Endothelial cell of umbilical vein (primary cell): ENCODE measurements at regions not wholly inside any gene's neighbourhood (a gene's known extent, or its start where the extent isn't known, plus 50 kb on each side); places are given as distances from the start of the nearest gene placed in this dataset.

Experiments used
- EZH2 ChIP-seq: IDR thresholded peaks from 2 replicates; pipeline ENCODE4 v1.6.1; 2012; ENCODE audit warnings: borderline replicate concordance, low read depth, mild to moderate bottlenecking, moderate library complexity, low read length, inconsistent platforms; ENCODE audit not compliant: severe bottlenecking
- JUN ChIP-seq: IDR thresholded peaks from 2 replicates; pipeline ENCODE4 v1.6.1; 2011; ENCODE audit warnings: borderline replicate concordance, low read depth; ENCODE audit not compliant: insufficient read length, insufficient read depth
- MYC ChIP-seq: IDR thresholded peaks from one replicate; pipeline ENCODE4 v1.6.1; 2011; ENCODE audit warnings: mild to moderate bottlenecking, low read depth, low read length
- POLR2A ChIP-seq: IDR thresholded peaks from 2 replicates; pipeline ENCODE4 v1.6.1; 2012; ENCODE audit warnings: low read depth, mild to moderate bottlenecking, control low read depth, low read length
- POLR2AphosphoS5 ChIP-seq: IDR thresholded peaks from 2 replicates; pipeline ENCODE4 v1.6.1; 2012; ENCODE audit warnings: low read depth, mild to moderate bottlenecking, control low read depth, low read length, moderate library complexity; ENCODE audit not compliant: insufficient read depth
- TF ChIP-seq, protein P1 (sequence below), 2 donors: IDR thresholded peaks; 1 replicate in 1 of 2; 2 replicates in 1 of 2; pipeline ENCODE4 v1.5.1; 2011; ENCODE audit warnings: low read length in 2 of 2, mild to moderate bottlenecking in 2 of 2, moderate library complexity in 2 of 2, control low read depth in 1 of 2, inconsistent platforms in 1 of 2, low read depth in 1 of 2; ENCODE audit not compliant: insufficient read depth in 1 of 2; ENCODE audit errors: extremely low read depth in 1 of 2
- TF ChIP-seq, protein P2 (sequence below): IDR thresholded peaks from 2 replicates; pipeline ENCODE4 v1.6.1; 2011; ENCODE audit not compliant: insufficient read depth, insufficient read length

DNA sequence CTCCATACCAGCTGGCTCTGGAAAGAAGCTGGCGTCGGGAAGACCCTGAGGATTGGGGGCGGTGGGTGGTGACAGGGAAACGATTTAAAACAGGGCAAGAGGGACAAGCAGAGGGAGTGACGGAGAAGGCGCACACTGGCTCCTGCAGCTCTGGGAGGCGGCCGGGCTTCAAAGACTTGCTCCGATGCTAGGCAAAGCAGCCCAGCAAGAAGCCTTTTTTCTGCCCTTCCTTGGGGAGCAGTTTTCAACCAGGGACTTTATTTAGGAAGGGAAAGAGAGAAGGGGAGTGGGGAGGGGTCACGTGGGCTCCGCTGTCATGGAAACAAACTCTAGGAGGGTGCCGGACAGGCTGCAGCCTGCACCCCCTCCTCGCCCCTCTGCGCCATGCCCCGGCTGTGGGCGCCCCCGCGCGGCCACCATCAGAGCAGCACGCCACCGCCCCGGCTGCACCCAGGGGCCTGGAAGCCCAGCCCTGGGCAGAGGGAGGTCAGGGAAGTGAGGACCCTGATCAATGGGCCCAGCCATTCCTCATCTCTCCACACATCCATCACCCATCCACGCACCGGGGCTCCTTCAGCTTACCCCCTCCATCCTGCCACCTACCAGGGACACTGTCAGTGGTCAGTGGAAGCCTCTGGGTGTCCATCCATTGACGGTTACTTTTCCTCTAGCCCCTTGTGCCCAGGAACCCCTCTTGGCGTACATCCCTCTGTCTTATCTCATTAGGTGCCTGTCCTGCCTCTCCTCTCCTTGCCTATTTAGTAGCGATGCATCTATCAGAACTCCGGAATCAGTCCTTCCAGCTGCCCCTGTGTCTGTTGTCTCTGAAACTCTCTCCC lies 66.6 kb upstream of the CCDC167 start:
- TF ChIP-seq, protein P1, sequence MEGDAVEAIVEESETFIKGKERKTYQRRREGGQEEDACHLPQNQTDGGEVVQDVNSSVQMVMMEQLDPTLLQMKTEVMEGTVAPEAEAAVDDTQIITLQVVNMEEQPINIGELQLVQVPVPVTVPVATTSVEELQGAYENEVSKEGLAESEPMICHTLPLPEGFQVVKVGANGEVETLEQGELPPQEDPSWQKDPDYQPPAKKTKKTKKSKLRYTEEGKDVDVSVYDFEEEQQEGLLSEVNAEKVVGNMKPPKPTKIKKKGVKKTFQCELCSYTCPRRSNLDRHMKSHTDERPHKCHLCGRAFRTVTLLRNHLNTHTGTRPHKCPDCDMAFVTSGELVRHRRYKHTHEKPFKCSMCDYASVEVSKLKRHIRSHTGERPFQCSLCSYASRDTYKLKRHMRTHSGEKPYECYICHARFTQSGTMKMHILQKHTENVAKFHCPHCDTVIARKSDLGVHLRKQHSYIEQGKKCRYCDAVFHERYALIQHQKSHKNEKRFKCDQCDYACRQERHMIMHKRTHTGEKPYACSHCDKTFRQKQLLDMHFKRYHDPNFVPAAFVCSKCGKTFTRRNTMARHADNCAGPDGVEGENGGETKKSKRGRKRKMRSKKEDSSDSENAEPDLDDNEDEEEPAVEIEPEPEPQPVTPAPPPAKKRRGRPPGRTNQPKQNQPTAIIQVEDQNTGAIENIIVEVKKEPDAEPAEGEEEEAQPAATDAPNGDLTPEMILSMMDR (IDR thresholded peaks at IDR 0.05; ENCODE audit: extremely low read depth in 1 of 2, insufficient read depth in 1 of 2, low read depth in 1 of 2, low read length in 2 of 2) = peak; percentile 88 to 96
- TF ChIP-seq JUN = no peak
- peak; percentile 61 for TF ChIP-seq EZH2
- no peak for TF ChIP-seq POLR2A
- TF ChIP-seq POLR2AphosphoS5 = no peak
- TF ChIP-seq, protein P2, sequence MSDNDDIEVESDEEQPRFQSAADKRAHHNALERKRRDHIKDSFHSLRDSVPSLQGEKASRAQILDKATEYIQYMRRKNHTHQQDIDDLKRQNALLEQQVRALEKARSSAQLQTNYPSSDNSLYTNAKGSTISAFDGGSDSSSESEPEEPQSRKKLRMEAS = no peak
- TF ChIP-seq MYC = no peak
